ENCODE measurements at regions not wholly inside any gene's neighbourhood (a gene's known extent, or its start where the extent isn't known, plus 50 kb on each side); places are given as distances from the start of the nearest gene placed in this dataset.

DNA sequence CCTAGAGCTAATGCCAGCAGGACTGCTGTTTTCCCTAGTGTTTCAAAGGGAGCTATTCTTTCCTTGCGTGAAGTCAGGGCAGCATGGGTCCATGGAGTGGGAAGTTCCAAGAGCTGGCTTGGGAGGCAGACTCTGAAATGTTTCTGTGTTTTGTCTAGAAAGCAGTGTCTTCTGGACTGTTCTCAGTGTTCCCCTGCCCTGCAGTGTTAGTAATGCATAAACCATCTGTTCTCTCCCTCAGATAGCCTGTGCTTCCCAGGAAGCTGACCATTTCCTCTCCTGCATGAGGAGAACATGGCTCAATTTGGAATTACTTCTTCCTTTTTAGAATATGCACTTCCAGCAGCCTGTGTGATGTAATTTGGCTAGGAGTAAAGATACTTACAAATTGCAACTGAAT is 116.7 kb upstream of the CXCL13 start:
- Histone ChIP-seq H3K27me3 (ENCODE audit: control insufficient read depth in 5 of 5, insufficient read depth in 4 of 5, low read length in 5 of 5) (no peaks in the 10 kb centered on the region), H3K9ac (ENCODE audit: low read length in 5 of 5) (no peak overlapping the region), H3K27ac (ENCODE audit: low read depth, low read length) (no peak overlapping the region), H3K4me1 (ENCODE audit: control insufficient read depth in 5 of 5, insufficient read depth in 5 of 5, low read length in 5 of 5) (peaks cover 0 to 6% (median 0%) of the 10 kb centered on the region in 5 donors), H3K4me3 (ENCODE audit: low read depth in 1 of 5, low read length in 5 of 5) (no peak overlapping the region), H3K36me3 (ENCODE audit: control insufficient read depth in 5 of 5, insufficient read depth in 5 of 5, low read length in 5 of 5) (no peaks in the 10 kb centered on the region), H3K9me3 (ENCODE audit: control insufficient read depth in 5 of 5, low read length in 5 of 5) (peaks cover 0 to 4% (median 3%) of the 10 kb centered on the region in 5 donors)

DNA sequence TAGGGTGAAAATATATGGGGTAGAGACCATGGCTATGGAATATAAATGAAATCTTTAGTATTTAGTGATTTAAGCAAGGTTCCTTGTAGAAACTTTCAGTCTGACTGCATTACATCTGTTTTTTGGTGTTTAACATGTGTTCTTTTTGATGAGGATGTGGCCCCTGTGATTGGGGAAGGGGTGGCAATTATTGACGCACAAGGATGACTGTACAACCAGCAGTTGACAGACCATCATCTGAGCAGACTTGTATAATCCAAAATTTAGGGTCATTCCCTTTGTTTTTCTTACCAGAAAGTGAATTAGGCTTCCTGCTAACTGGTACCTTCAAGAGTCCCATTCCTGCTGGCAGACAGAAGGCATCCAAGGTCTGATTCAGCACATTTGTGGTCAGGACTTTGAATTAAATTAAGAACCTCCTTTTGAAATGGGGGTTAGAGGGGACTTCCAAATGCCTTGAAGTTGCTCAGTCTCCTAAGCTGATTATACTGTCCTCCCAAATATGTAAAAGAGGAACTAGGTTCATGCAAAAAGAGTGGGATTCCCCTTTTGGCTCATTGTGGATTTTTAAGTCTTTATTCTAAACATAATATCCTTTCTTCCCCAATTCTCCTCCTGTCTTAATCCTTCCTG is 112.4 kb upstream of the CXCL13 start:
- Histone ChIP-seq H3K4me1 (ENCODE audit: control insufficient read depth in 5 of 5, insufficient read depth in 5 of 5, low read length in 5 of 5) (peaks cover 0 to 6% (median 0%) of the 10 kb centered on the region in 5 donors), H3K36me3 (ENCODE audit: control insufficient read depth in 5 of 5, insufficient read depth in 5 of 5, low read length in 5 of 5) (no peaks in the 10 kb centered on the region), H3K27ac (ENCODE audit: low read depth, low read length) (no peak overlapping the region), H3K27me3 (ENCODE audit: control insufficient read depth in 5 of 5, insufficient read depth in 4 of 5, low read length in 5 of 5) (no peaks in the 10 kb centered on the region), H3K9ac (ENCODE audit: low read length in 5 of 5) (no peak overlapping the region), H3K4me3 (ENCODE audit: low read depth in 1 of 5, low read length in 5 of 5) (no peak overlapping the region), H3K9me3 (ENCODE audit: control insufficient read depth in 5 of 5, low read length in 5 of 5) (peaks cover 0 to 3% (median 0%) of the 10 kb centered on the region in 5 donors)

DNA sequence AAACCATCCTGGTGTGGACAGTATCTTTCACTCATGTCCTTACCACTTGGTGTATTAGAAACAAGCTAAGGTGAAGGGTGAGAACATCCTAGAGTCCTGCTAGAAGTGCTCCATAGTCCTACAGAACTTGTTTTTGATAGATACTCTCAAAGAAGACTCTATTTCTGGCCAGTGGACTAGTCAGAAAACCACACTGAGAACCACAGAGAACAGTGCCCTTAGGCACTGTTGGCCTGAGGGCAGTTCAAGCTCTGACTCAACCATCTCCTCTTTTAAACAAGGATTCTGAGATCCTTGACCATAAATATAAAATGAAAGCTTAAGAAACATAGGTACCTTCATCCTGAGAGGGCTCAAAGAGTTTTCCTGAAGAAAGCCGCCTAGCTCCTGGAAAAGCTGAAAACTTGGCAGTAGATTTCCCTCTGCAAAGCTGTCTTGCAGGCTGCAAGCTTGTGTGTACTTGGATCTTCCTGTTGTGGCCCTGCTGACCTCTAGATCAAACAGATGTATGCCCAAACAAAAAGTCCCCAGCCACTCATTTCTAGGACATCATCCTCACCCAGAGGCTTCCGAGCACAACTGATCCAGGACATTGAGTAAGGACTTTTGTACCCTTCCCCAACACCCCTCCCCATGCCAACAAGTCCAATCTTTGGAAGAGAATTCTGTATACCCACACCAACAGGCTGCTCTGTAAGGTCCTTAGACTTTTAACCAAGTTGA is 111.6 kb upstream of the CXCL13 start:
- Histone ChIP-seq H3K4me1 (ENCODE audit: control insufficient read depth in 5 of 5, insufficient read depth in 5 of 5, low read length in 5 of 5) (no peaks in the 10 kb centered on the region), H3K4me3 (ENCODE audit: low read depth in 1 of 5, low read length in 5 of 5) (no peak overlapping the region), H3K9me3 (ENCODE audit: control insufficient read depth in 5 of 5, low read length in 5 of 5) (no peaks in the 10 kb centered on the region), H3K9ac (ENCODE audit: low read length in 5 of 5) (no peak overlapping the region), H3K36me3 (ENCODE audit: control insufficient read depth in 5 of 5, insufficient read depth in 5 of 5, low read length in 5 of 5) (no peaks in the 10 kb centered on the region), H3K27ac (ENCODE audit: low read depth, low read length) (no peak overlapping the region), H3K27me3 (ENCODE audit: control insufficient read depth in 5 of 5, insufficient read depth in 4 of 5, low read length in 5 of 5) (peaks cover 0 to 2% (median 0%) of the 10 kb centered on the region in 5 donors)

DNA sequence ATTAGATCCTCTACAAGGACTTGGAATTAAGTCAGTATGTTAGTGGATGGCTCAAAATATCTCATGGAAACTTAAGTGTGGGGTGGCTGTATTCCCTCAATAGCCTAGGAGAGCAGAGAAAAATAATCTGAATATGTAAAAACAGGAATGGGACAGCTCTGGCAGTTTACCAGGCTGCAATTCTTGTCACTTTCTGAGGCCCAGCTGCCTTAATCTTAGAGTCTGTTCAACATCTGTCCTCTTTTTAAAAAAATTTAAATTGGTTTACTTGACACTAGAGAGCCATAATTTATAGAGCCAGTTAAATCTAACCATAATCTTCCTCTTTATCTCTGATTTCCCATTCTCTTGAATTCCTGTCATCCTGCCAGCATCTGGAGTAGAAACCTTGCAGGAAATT is 109.2 kb upstream of the CXCL13 start:
- Histone ChIP-seq H3K4me1 (ENCODE audit: control insufficient read depth in 5 of 5, insufficient read depth in 5 of 5, low read length in 5 of 5) (no peaks in the 10 kb centered on the region), H3K27me3 (ENCODE audit: control insufficient read depth in 5 of 5, insufficient read depth in 4 of 5, low read length in 5 of 5) (peaks cover 0 to 6% (median 0%) of the 10 kb centered on the region in 5 donors), H3K4me3 (ENCODE audit: low read depth in 1 of 5, low read length in 5 of 5) (no peak overlapping the region), H3K9ac (ENCODE audit: low read length in 5 of 5) (no peak overlapping the region), H3K36me3 (ENCODE audit: control insufficient read depth in 5 of 5, insufficient read depth in 5 of 5, low read length in 5 of 5) (no peaks in the 10 kb centered on the region), H3K27ac (ENCODE audit: low read depth, low read length) (no peak overlapping the region), H3K9me3 (ENCODE audit: control insufficient read depth in 5 of 5, low read length in 5 of 5) (no peaks in the 10 kb centered on the region)

DNA sequence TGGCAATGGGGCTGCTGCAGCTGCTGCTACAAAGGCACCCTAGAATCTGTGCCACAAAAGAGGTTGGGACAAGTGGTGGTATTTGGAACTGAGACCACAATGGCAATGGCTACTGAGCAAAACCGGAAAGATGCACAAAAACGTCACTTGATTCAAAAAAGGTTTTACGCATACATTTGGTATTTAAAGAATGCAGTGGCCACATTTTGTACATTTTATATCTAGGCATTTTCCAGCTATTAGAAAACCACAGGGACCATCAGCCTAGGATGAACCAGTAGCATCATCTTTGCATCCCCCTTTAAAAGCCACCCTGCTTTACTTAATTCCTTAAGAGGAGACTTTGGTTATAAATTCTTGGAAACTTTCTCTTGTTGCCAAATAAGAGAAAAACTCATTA is 104.8 kb upstream of the CXCL13 start:
- peaks cover 0 to 6% (median 0%) of the 10 kb centered on the region in 5 donors for H3K27me3 ChIP-seq (ENCODE audit: control insufficient read depth in 5 of 5, insufficient read depth in 4 of 5, low read length in 5 of 5)
- no peaks in the 10 kb centered on the region for H3K9me3 ChIP-seq (ENCODE audit: control insufficient read depth in 5 of 5, low read length in 5 of 5)
- H3K4me3 ChIP-seq (ENCODE audit: low read depth in 1 of 5, low read length in 5 of 5) = no peak overlapping the region
- H3K27ac ChIP-seq (ENCODE audit: low read depth, low read length) = no peak overlapping the region
- H3K9ac ChIP-seq (ENCODE audit: low read length in 5 of 5) = no peak overlapping the region
- H3K36me3 ChIP-seq (ENCODE audit: control insufficient read depth in 5 of 5, insufficient read depth in 5 of 5, low read length in 5 of 5) = no peaks in the 10 kb centered on the region
- no peaks in the 10 kb centered on the region for H3K4me1 ChIP-seq (ENCODE audit: control insufficient read depth in 5 of 5, insufficient read depth in 5 of 5, low read length in 5 of 5)

DNA sequence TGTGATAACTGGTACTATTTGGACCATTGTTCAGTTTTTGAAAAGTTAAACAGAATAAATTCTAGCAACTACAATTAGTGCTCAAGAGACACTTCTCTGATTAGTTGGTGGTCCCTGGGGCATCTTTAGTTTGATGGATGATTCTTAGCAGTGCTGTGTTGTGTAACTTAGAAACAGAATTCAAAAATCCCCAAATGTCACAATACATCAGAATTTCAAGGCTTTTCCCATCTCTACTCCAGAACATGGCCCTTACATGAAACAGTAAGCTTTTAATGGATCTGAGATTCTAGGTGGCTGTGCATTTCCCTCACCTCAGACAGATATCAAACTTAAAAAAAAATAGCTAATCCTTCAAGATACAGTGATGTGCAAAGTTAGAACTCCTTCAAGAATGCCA is 104.4 kb upstream of the CXCL13 start:
- no peak overlapping the region for H3K27ac ChIP-seq (ENCODE audit: low read depth, low read length)
- peaks cover 0 to 6% (median 0%) of the 10 kb centered on the region in 5 donors for H3K27me3 ChIP-seq (ENCODE audit: control insufficient read depth in 5 of 5, insufficient read depth in 4 of 5, low read length in 5 of 5)
- H3K36me3 ChIP-seq (ENCODE audit: control insufficient read depth in 5 of 5, insufficient read depth in 5 of 5, low read length in 5 of 5) = no peaks in the 10 kb centered on the region
- H3K9ac ChIP-seq (ENCODE audit: low read length in 5 of 5) = no peak overlapping the region
- no peaks in the 10 kb centered on the region for H3K9me3 ChIP-seq (ENCODE audit: control insufficient read depth in 5 of 5, low read length in 5 of 5)
- H3K4me1 ChIP-seq (ENCODE audit: control insufficient read depth in 5 of 5, insufficient read depth in 5 of 5, low read length in 5 of 5) = no peaks in the 10 kb centered on the region
- no peak overlapping the region for H3K4me3 ChIP-seq (ENCODE audit: low read depth in 1 of 5, low read length in 5 of 5)

DNA sequence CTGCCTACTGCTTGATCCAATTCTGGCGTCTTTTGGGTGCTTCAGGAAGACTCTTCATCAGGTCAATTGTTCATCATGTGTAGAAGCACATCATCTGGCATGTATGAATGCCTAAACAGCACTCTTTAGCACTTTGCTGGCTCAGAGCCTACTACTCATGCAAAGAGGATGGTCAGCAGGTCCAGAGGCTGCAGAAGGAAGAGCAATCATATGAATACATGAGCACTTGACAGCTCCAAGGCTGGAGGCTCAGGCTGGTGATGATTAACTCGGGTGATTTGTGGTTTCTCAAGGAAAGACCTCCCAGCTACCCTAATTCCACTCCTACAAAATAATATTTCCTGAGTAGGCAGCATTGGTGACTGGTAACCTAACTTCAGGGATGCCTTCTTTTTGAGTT is 103.8 kb upstream of the CXCL13 start:
- no peak overlapping the region for H3K4me3 ChIP-seq (ENCODE audit: low read depth in 1 of 5, low read length in 5 of 5)
- H3K27me3 ChIP-seq (ENCODE audit: control insufficient read depth in 5 of 5, insufficient read depth in 4 of 5, low read length in 5 of 5) = peaks cover 0 to 6% (median 0%) of the 10 kb centered on the region in 5 donors
- H3K4me1 ChIP-seq (ENCODE audit: control insufficient read depth in 5 of 5, insufficient read depth in 5 of 5, low read length in 5 of 5) = no peaks in the 10 kb centered on the region
- no peak overlapping the region for H3K27ac ChIP-seq (ENCODE audit: low read depth, low read length)
- H3K9me3 ChIP-seq (ENCODE audit: control insufficient read depth in 5 of 5, low read length in 5 of 5) = no peaks in the 10 kb centered on the region
- H3K9ac ChIP-seq (ENCODE audit: low read length in 5 of 5) = no peak overlapping the region
- H3K36me3 ChIP-seq (ENCODE audit: control insufficient read depth in 5 of 5, insufficient read depth in 5 of 5, low read length in 5 of 5) = no peaks in the 10 kb centered on the region

DNA sequence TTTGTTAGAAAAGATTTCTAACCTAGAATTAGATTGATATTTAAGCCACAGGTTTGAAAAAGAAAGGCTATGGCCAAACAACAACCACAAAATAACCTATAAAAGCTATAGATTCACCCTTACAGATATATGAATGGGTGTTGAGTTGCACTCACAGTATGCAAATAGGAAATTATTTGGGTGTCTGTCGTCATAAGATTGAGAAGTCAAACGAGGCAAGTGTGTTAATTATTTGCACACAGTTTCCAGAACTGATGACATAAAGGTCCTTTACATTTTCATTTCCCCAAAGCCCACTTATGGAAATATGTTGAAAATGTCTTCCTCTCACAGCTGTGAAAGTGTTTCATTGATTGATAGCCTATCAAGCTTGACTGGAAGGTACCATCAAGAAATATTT is 101.2 kb upstream of the CXCL13 start:
- Histone ChIP-seq H3K27ac (ENCODE audit: low read depth, low read length) (no peak overlapping the region), H3K27me3 (ENCODE audit: control insufficient read depth in 5 of 5, insufficient read depth in 4 of 5, low read length in 5 of 5) (peaks cover 0 to 4% (median 0%) of the 10 kb centered on the region in 5 donors), H3K9me3 (ENCODE audit: control insufficient read depth in 5 of 5, low read length in 5 of 5) (no peaks in the 10 kb centered on the region), H3K36me3 (ENCODE audit: control insufficient read depth in 5 of 5, insufficient read depth in 5 of 5, low read length in 5 of 5) (no peaks in the 10 kb centered on the region), H3K4me1 (ENCODE audit: control insufficient read depth in 5 of 5, insufficient read depth in 5 of 5, low read length in 5 of 5) (no peaks in the 10 kb centered on the region), H3K9ac (ENCODE audit: low read length in 5 of 5) (no peak overlapping the region), H3K4me3 (ENCODE audit: low read depth in 1 of 5, low read length in 5 of 5) (no peak overlapping the region)

DNA sequence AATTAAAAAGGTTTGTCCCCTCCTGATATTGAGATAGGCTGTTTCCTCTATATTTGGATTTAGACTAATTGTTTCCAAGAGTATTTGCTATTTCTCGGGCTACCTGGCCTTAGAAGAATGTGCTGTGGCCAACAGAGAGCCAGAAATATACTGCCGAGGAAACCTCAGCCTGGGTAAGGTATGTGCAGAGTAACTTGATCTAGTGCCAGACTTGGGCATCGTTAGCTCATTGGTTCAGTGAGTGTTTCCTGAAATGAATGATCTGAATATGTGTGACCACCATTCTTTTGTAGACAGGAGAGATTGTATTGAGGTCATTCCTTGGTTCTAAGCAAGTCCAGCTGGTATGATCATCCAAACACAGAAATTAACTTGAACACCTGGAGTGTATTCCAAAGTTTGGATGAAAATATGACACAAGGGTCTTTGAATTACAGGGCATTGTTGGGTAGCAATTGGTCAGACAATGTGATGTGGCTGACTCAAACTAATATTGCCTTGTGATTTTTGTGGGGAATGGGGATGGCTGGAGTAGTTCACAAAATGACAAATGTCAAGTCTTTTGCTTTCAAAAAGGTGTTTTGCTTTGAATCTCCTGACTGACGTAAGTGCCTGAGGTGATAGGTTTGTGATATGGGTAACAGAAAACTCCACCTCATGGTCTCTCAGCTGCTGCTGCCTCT is 100.2 kb upstream of the CXCL13 start:
- Histone ChIP-seq H3K4me3 (ENCODE audit: low read depth in 1 of 5, low read length in 5 of 5) (no peak overlapping the region), H3K27ac (ENCODE audit: low read depth, low read length) (no peak overlapping the region), H3K9me3 (ENCODE audit: control insufficient read depth in 5 of 5, low read length in 5 of 5) (no peaks in the 10 kb centered on the region), H3K9ac (ENCODE audit: low read length in 5 of 5) (no peak overlapping the region), H3K36me3 (ENCODE audit: control insufficient read depth in 5 of 5, insufficient read depth in 5 of 5, low read length in 5 of 5) (no peaks in the 10 kb centered on the region), H3K27me3 (ENCODE audit: control insufficient read depth in 5 of 5, insufficient read depth in 4 of 5, low read length in 5 of 5) (no peaks in the 10 kb centered on the region), H3K4me1 (ENCODE audit: control insufficient read depth in 5 of 5, insufficient read depth in 5 of 5, low read length in 5 of 5) (no peaks in the 10 kb centered on the region)

DNA sequence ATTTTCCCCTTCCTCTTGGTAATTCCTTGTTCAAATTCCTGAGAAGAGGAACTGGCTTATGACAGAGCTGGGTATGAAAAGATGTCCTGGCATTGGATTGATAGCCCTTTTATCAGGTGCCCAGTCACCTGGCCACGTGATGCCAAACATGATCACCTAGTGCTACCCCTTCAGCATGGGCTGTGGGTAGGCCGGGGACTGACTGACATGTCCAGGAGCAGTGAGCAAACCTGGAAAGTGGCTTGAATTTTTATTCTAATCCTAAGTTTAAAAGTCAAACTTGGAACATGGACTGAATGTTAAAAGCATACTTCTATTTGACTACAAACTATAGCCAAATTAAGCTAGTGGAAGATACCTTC is 99.7 kb upstream of the CXCL13 start:
- Histone ChIP-seq H3K27me3 (ENCODE audit: control insufficient read depth in 5 of 5, insufficient read depth in 4 of 5, low read length in 5 of 5) (no peaks in the 10 kb centered on the region), H3K9me3 (ENCODE audit: control insufficient read depth in 5 of 5, low read length in 5 of 5) (no peaks in the 10 kb centered on the region), H3K4me3 (ENCODE audit: low read depth in 1 of 5, low read length in 5 of 5) (no peak overlapping the region), H3K9ac (ENCODE audit: low read length in 5 of 5) (no peak overlapping the region), H3K36me3 (ENCODE audit: control insufficient read depth in 5 of 5, insufficient read depth in 5 of 5, low read length in 5 of 5) (no peaks in the 10 kb centered on the region), H3K27ac (ENCODE audit: low read depth, low read length) (no peak overlapping the region), H3K4me1 (ENCODE audit: control insufficient read depth in 5 of 5, insufficient read depth in 5 of 5, low read length in 5 of 5) (no peaks in the 10 kb centered on the region)
